Activated B cell treated with CpG ODN at 0.5 μM for 24 hours (primary cell): ENCODE measurements at regions not wholly inside any gene's neighbourhood (a gene's known extent, or its start where the extent isn't known, plus 50 kb on each side); places are given as distances from the start of the nearest gene placed in this dataset.
"Not testable (repeated sequence)": the region's sequence is repeated elsewhere in the genome, so short reads cannot be mapped to it uniquely, and the experiment has no call there.

Source experiments
- ATAC-seq: fragments of 200-7000 bp; cut with Tn5 transposase; one replicate; pipeline ENCODE4 v1.10.0; 2021; ENCODE audit warnings: low read depth, mild to moderate bottlenecking, moderate library complexity
- CTCF ChIA-PET: fragments of 350-600 bp; sonication (Branson Sonifier 250); formaldehyde crosslinking; loops from one replicate; lab custom pipeline; 2021; ENCODE audit warnings: antibody characterized with exemption; lab: Charles Lee
- POLR2A ChIA-PET: fragments of 350-600 bp; sonication (Branson Sonifier 250); formaldehyde crosslinking; loops from one replicate; lab custom pipeline; 2021; ENCODE audit warnings: antibody characterized with exemption; lab: Charles Lee
- DNase-seq: peaks from one replicate; pipeline ENCODE4 v3.0.0; 2022
- H3K27ac Mint-ChIP-seq: one replicate; pipeline ENCODE4 v1.8.0; 2020; ENCODE audit warnings: mixed read lengths
- H3K27me3 Mint-ChIP-seq: one replicate; pipeline ENCODE4 v1.8.0; 2021; ENCODE audit warnings: mixed read lengths
- H3K36me3 Mint-ChIP-seq: one replicate; pipeline ENCODE4 v1.8.0; 2021; ENCODE audit warnings: low read depth, mixed read lengths
- H3K4me1 Mint-ChIP-seq: one replicate; pipeline ENCODE4 v1.8.0; 2021; ENCODE audit warnings: mixed read lengths
- H3K4me3 Mint-ChIP-seq: one replicate; pipeline ENCODE4 v1.8.0; 2020; ENCODE audit warnings: mild to moderate bottlenecking, mixed read lengths
- H3K9me3 Mint-ChIP-seq: one replicate; pipeline ENCODE4 v1.8.0; 2020; ENCODE audit warnings: mixed read lengths
- intact Hi-C: fragments of 100-400 bp; cut with micrococcal nuclease; formaldehyde crosslinking; loops from one replicate; pipeline ENCODE4 v1.15.1; 2024
- TF ChIP-seq, protein P1 (sequence below): fragments of 200-600 bp; IDR thresholded peaks from one replicate; pipeline ENCODE4 v1.8.0; 2022; ENCODE audit warnings: antibody characterized with exemption, mild to moderate bottlenecking

DNA sequence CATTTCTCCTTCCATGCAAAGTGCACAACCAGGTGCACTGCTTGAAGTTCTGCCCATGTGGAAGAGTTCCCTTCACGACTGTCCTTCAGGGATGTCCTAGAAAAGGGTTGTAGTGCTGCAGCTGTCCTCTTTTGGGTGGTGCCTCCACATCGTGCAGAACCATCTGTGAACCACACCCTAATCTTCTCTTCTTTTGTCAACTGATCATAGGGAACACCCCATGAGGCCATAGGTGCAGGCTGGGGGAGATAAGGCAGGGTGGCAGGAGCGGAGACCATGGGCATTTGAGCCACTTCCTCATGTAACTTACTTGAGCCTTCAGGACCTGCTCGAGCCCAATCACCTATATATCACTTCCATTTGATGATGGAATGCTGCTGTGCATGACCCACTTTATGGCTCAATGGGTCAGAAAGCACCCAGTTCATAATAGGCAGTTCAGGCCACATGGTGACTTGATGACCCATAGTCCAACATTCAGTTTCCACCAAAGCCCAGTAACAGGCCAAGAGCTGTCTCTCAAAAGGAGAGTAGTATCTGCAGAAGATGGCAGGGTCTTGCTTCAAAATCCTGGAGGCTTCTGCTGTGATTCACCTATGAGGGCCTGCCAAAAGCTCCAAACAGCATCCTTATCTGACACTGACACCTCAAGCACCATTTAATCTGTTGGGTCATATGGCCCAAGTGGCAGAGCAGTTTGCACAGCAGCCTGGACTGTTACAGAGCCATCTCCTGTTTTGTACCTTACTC lies 84.7 kb upstream of the CYRIA start:
- H3K4me1 Mint-ChIP-seq: peaks cover 6% of the 10 kb centered on the region
- H3K36me3 Mint-ChIP-seq: no peaks in the 10 kb centered on the region
- no peaks in the 10 kb centered on the region for H3K9me3 Mint-ChIP-seq
- CTCF ChIA-PET: no interaction called here
- DNase-seq (no peak), ATAC-seq (no peak)
- intact Hi-C loops: no loop called here
- POLR2A ChIA-PET: no interaction called here
- H3K27me3 Mint-ChIP-seq: peaks cover 2% of the 10 kb centered on the region
- TF ChIP-seq, protein P1, sequence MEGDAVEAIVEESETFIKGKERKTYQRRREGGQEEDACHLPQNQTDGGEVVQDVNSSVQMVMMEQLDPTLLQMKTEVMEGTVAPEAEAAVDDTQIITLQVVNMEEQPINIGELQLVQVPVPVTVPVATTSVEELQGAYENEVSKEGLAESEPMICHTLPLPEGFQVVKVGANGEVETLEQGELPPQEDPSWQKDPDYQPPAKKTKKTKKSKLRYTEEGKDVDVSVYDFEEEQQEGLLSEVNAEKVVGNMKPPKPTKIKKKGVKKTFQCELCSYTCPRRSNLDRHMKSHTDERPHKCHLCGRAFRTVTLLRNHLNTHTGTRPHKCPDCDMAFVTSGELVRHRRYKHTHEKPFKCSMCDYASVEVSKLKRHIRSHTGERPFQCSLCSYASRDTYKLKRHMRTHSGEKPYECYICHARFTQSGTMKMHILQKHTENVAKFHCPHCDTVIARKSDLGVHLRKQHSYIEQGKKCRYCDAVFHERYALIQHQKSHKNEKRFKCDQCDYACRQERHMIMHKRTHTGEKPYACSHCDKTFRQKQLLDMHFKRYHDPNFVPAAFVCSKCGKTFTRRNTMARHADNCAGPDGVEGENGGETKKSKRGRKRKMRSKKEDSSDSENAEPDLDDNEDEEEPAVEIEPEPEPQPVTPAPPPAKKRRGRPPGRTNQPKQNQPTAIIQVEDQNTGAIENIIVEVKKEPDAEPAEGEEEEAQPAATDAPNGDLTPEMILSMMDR: no peak
- H3K4me3 Mint-ChIP-seq: no peak overlapping the region
- no peak overlapping the region for H3K27ac Mint-ChIP-seq

DNA sequence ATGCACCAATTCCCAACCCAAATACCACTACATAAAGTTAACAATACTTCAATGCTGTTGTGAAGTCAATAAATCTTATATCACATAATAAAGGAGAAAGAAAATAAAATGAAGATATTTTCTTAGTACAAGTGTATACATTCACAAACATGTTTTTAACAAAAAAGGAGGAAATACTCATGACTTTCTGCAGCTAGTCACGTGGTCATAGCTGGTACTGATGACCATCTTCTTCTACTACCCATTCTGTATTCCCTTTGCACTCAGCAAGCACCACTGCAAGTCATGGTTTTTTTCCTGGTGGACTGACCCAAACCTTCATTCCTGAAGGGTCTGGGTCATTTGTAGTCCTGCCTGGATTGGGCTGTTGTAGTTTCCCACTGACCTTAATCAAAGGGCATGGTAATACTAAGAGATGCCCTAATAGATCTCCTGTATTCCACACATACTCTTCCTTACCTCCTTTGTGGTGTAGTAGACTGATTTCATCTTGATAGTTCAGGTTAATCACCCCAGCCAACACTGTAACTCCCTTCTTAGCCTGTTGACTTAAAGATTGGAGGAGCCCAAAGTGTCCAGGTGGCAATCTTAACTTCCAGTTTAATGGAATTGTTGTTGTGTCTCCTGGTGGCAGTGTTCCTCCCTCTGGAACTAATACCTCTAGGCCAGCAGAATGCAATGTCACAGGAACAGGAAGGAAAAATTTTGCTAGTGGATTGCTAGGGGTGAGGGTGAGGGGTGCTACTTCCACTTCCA lies 83.1 kb upstream of the CYRIA start:
- ATAC-seq, intact Hi-C loops, POLR2A ChIA-PET, H3K4me3 Mint-ChIP-seq, H3K27me3 Mint-ChIP-seq, H3K36me3 Mint-ChIP-seq, H3K27ac Mint-ChIP-seq, H3K9me3 Mint-ChIP-seq, CTCF ChIA-PET, DNase-seq: not testable (repeated sequence)
- peaks cover 12% of the 10 kb centered on the region for H3K4me1 Mint-ChIP-seq

DNA sequence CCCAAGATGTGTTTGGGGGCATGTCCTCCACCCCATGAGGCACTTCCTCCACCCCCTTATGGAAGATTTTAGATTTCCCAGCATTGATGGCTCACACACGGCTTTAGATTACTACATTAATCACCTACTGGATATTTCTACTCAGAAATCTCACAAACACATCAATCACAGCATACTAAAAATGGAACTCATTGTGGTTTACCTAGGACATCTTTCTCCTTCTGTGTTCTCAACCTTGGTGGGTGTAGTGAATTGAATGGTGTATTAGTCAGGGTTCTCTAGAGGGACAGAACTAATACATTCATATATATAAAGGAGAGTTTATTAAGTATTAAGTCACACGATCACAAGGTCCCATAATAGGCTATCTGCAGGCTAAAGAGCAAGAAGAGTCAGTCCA lies 82.1 kb upstream of the CYRIA start:
- Mint-ChIP-seq H3K9me3 (no peaks in the 10 kb centered on the region), H3K27ac (no peak overlapping the region), H3K4me1 (peaks cover 12% of the 10 kb centered on the region), H3K36me3 (no peaks in the 10 kb centered on the region), H3K27me3 (peaks cover 2% of the 10 kb centered on the region), H3K4me3 (no peak overlapping the region)
- DNase-seq (no peak), ATAC-seq (no peak)
- intact Hi-C loops: no loop called here
- TF ChIP-seq, protein P1: no peak
- ChIA-PET POLR2A (no interaction called here), CTCF (interaction anchor here (3.9 kb wide), 1 partner anchor 9 kb away, joined by 13 read pairs; no protein-coding TSS in a partner anchor)

DNA sequence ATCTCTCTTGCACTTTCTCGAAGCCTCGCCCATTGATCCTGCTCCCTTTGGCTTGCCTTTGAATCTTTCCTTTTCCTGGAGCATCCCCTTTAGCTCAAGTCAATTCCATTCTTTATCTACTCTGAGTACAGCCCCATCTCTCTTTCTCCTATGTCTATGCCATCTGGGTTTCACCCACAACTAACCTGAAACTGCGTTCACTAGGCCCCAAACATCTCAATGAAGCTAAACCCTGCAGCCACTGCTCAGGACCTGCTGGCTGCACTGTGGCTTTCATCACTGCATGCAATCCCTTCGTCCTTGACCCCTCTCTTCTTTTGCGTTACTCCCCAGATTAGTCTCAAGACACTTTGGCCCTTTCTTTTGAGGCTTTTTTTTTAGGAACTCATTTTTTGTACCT lies 81.6 kb upstream of the CYRIA start:
- DNase-seq: no peak
- POLR2A ChIA-PET: no interaction called here
- TF ChIP-seq, protein P1: no peak
- no peaks in the 10 kb centered on the region for H3K36me3 Mint-ChIP-seq
- CTCF ChIA-PET: interaction anchor here (3.9 kb wide), 1 partner anchor 10 kb away, joined by 13 read pairs; no protein-coding TSS in a partner anchor
- ATAC-seq: no peak
- H3K4me1 Mint-ChIP-seq: peaks cover 17% of the 10 kb centered on the region
- H3K4me3 Mint-ChIP-seq: no peak overlapping the region
- no peak overlapping the region for H3K27ac Mint-ChIP-seq
- no peaks in the 10 kb centered on the region for H3K9me3 Mint-ChIP-seq
- H3K27me3 Mint-ChIP-seq: peaks cover 2% of the 10 kb centered on the region
- intact Hi-C loops: no loop called here

DNA sequence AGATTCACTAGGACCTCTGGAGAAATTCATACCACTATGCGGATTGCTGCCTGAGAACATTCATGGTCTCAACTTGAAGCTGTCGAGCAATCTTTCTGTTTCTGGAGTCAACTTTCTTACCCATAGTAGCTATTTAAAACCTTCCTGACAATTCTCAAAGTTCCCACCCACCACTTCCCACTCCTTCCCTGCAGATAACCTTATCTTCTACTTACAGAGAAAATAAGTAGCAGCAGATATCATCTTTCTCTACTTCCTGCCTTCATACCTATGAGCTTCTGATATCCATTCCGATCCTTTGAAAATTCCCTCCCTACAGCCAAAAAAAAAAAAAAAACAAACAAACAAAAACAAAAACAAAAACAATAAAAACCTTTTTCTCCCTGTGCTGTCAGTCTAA lies 81.2 kb upstream of the CYRIA start:
- intact Hi-C loops: no loop called here
- no peak overlapping the region for H3K27ac Mint-ChIP-seq
- no peaks in the 10 kb centered on the region for H3K36me3 Mint-ChIP-seq
- ATAC-seq (no peak), DNase-seq (no peak)
- H3K4me1 Mint-ChIP-seq: peaks cover 21% of the 10 kb centered on the region
- no peaks in the 10 kb centered on the region for H3K9me3 Mint-ChIP-seq
- H3K27me3 Mint-ChIP-seq: peaks cover 2% of the 10 kb centered on the region
- no peak overlapping the region for H3K4me3 Mint-ChIP-seq
- TF ChIP-seq, protein P1: no peak
- POLR2A ChIA-PET: no interaction called here
- CTCF ChIA-PET: interaction anchor here (3.9 kb wide), 1 partner anchor 10 kb away, joined by 13 read pairs; no protein-coding TSS in a partner anchor
